Prostate gland (tissue), 2 donors: ENCODE measurements at regions not wholly inside any gene's neighbourhood (a gene's known extent, or its start where the extent isn't known, plus 50 kb on each side); places are given as distances from the start of the nearest gene placed in this dataset.

Experiments
- POLR2A ChIP-seq: fragments of 450-650 bp; IDR thresholded peaks from one replicate; pipeline ENCODE4 v1.6.1; 2016; ENCODE audit warnings: antibody characterized with exemption, mild to moderate bottlenecking
- POLR2AphosphoS5 ChIP-seq: sonication (generic); formaldehyde crosslinking; IDR thresholded peaks from one replicate; pipeline ENCODE4 v1.6.1; 2017; ENCODE audit warnings: antibody characterized with exemption
- TF ChIP-seq, protein P1 (sequence below), 4 experiments: fragments of 200-600 bp in 2 of 4; fragments of 450-650 bp in 2 of 4; sonication (generic) in 2 of 4; IDR thresholded peaks; 1 replicate in 3 of 4; 2 replicates in 1 of 4; pipeline ENCODE4 v1.5.1; 2016 to 2019; ENCODE audit warnings: antibody characterized with exemption in 4 of 4, mild to moderate bottlenecking in 2 of 4, moderate library complexity in 2 of 4

DNA sequence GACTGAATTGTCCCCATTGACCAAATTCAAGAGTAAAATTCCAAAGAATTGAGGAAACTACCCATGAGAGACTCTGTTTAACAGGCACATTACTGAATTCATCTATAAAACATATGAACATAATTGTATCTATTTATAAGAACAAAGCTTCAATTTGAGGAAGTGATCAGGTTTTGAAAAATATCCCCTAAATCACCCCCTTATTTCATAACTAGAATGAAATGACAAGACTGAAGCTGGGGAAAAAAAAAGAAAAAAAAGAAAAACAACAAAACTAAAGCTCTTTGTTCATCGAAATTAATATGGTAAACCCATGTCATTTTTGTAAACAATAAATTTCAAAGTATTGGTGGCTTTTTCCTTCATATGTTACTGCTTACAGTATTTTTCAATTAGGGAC is 184.9 kb upstream of the SEMA3A start:
- TF ChIP-seq POLR2AphosphoS5 (no peak), POLR2A (no peak)
- TF ChIP-seq, protein P1, sequence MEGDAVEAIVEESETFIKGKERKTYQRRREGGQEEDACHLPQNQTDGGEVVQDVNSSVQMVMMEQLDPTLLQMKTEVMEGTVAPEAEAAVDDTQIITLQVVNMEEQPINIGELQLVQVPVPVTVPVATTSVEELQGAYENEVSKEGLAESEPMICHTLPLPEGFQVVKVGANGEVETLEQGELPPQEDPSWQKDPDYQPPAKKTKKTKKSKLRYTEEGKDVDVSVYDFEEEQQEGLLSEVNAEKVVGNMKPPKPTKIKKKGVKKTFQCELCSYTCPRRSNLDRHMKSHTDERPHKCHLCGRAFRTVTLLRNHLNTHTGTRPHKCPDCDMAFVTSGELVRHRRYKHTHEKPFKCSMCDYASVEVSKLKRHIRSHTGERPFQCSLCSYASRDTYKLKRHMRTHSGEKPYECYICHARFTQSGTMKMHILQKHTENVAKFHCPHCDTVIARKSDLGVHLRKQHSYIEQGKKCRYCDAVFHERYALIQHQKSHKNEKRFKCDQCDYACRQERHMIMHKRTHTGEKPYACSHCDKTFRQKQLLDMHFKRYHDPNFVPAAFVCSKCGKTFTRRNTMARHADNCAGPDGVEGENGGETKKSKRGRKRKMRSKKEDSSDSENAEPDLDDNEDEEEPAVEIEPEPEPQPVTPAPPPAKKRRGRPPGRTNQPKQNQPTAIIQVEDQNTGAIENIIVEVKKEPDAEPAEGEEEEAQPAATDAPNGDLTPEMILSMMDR (IDR thresholded peaks at IDR 0.05), result no peak
